ENCODE measurements at regions not wholly inside any gene's neighbourhood (a gene's known extent, or its start where the extent isn't known, plus 50 kb on each side); places are given as distances from the start of the nearest gene placed in this dataset.

DNA sequence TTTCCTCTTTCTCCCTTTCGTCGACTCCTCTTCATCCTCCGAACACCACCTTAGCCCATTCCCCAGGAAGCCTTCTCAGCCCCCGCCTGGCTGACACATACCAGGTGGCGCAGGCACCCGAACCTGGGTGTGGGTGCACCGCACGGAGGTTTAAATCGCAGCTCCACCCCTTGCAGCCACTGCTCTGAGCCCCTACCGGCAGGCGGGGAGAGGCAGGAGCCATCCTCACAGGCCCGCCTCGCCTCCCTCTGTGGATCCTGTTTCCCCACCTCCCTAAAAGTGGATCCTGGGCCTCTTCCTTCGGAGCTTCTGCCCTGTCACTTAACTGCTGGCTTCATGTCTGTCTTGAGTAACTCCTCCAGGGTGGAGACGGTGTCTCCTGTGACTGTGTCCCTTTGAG is 110.7 kb downstream of the OLFM1 start:
- DNase-seq: no peak

DNA sequence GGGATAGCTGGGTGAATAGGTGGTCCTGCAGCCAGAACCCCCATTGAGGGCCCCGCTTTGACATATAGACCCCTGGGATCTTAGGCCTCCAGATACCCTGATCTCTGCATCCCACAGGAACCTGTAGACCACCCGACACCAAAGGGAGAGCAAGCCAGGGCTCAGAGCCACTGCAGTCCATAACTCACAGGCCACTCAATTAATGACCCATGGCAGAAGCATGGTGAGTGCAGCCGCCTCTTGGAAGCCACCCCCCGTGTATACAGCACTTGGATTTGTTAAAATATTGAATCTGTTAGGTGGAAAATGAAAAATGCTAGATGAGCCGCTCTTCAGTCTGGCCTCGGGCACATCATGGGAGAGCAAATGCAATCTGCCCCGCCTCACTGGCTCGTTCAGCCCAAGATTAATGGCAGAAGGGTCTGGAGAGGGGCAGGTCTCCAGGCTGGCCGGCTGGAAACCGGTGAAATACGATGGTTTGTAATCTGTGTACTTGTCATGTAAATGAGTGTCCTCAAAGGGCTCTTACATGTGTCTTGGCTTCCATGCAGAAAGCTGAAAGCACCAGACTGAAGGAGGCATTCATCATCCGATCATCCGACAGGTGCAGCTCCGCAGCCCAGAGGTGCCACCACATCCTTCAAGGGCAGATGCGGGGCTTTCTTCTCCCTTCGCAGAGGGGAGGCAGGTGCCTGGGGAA is 111.3 kb downstream of the OLFM1 start:
- DNase-seq: no peak

DNA sequence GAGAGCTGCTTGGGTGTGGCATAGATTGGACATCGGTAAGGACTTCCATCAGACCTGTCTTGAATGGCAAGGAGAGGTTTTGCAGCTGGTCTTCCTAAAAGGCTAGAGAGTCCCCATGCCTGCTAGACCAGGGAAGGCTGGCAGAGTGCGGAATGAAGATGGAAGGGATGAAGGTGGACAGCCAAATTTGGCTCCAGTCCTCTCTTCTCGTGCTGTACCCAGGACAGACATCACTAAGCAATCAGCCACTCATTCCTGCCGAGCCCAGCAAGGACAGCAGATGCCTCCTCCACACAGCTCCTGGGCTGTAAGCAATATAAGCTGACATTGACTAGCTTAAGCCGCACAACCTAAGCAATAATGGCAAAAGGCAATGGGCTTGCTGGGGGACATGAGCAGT is 112.0 kb downstream of the OLFM1 start:
- no peak for DNase-seq

DNA sequence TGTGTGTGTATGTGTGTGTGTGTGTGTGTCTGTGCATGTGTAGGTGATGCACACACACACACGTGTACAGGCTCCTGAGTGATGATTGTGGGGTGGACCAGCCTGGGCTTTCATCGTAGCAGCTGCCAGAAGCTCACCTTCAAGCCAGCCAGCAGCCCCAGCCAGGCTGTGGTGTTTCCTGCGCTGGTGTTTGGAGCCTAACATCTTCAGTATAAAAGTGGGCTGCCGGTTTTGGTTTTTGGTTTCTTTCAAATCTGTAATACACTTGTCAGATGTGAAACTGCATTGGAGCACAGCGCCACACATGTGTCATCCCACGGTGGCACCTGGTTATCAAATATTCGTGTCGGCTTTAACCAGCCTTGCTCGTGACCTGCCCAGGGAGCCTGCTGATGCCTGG is 114.2 kb downstream of the OLFM1 start:
- DNase-seq: no peak

DNA sequence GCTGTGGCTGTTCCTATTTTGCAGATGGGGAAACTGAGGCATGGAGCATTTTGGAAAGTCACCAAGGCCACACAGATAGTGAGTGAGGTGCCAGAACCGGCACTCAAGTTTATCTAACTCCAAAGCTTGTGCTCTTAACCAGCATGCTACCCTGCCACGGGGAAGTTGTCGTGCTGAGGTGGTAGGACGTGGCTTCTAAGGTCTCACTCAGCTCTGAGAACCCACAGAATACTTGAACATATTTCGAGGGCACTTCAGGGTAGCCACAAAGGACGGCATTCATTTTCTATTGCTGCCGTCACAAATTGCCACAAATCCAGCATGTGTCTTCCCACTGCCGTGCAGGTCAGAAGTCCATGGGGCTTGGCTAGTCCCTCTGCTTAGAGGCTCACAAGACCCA is 116.7 kb downstream of the OLFM1 start:
- no peak for DNase-seq

DNA sequence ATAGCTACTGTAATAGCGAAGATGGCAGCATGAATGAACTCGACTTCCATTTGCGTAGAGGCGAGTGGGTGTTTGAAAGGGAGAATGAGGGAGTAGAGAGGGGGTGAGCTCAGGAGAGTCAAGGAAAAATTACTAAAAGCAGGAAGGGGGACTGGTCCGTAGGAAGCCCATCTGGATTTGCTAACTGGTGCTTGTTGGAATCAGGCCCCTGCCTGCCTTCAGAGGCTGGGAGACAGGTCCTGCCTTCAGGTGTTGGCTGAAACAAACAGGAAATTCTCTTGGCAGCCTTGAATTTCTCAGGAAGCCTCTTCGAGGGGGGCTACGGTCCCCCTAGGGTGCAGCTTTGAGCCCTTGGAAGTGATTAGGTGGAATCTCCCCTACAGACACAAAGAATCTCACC is 121.7 kb downstream of the OLFM1 start:
- DNase-seq: no peak

DNA sequence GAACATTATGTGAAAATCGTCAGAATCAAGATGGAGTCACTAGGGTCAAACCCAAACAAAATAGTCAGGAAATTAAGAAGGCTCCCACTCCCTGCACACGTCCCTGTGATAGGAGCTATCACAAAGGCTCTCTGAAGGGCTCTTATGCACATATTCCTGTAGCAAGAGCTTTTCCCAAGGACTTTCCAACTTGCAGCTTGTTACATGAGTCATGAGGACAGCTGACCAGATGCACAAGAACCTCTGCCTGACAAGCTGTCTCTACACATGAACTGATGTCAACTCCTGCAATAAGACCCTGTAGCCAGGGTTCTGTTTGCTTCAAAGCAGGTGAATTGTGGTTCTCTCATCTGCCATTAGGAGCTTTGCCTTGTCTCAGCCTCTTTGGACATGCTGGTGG is 122.4 kb downstream of the OLFM1 start:
- no peak for DNase-seq

DNA sequence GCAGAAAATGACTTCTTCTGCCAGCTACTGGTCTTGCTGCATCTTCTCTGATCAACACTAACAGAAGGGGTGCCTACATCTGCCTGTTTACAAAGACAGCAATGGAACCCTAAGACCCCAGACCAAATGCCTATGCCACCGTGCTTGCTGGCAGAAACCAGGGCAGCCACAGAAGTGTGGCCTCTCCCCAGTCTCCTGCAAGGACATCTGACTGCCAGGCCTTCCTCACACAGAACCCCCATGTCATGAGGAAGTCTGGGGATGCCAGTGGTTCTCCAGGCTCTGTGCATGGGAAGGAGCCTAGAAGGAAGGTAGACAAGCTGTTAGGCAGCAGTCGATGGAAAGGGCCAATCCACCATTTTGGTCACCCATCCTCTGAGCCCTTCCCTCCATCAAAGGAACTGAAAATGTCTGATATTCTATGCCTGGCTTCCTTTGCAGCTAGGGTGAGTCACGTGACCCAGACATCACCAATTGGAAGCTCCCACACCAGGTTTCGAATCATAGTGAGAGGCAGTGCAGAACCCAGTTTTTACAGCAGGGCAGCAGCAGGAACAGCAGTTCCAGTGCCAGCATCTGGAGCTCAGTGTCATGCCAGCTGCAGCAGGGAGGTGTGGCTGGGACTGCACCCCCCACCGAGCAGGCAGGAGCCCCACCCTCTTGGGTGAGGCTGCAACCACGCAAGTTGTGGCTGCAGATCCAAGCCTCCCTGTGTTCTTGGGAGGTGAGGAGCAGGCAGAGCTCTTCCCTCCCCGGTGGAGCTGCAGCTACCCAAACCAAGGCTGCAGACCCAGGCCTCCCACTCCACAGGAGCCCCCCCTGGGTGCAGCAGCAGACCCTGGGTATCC is 123.4 kb downstream of the OLFM1 start:
- no peak for DNase-seq

DNA sequence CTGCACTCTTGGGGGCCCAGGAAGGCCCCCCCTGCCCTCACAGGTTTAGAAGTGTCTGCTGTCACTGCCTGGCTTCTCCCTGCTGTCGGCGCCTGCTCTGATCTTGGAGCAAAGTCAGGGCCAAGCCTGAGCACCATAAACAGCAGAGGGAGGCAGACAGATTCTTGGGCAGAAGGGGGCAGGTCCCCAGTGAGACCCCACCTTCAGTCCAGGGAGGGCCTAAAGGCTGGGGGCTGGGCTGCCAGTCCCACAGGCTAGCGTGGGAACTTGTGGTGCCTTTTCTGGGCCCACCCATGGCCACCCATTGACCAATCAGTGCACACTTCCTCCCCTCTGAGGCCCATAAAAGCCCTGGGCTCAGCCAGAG is 124.0 kb downstream of the OLFM1 start:
- no peak for DNase-seq

DNA sequence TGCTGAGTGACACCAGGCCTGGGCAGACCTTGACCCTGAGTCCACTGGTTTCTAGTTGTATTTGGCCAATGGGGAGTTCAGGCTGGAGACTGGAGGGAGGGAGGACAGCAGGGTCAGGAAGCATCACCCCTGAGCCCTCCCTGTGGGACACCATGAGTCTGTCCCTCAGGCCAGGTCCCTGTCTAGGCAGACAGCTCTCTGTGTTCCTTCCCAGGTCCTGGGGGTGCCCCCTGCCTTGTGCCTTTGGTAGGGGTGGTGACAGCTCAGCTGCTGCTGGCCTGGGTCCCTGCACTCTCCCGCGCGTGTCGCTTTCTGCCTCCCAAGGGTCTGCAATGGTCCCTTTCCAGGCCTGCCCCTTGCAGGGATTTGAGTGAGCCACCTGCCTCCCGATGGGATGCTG is 125.5 kb downstream of the OLFM1 start:
- no peak for DNase-seq

DNA sequence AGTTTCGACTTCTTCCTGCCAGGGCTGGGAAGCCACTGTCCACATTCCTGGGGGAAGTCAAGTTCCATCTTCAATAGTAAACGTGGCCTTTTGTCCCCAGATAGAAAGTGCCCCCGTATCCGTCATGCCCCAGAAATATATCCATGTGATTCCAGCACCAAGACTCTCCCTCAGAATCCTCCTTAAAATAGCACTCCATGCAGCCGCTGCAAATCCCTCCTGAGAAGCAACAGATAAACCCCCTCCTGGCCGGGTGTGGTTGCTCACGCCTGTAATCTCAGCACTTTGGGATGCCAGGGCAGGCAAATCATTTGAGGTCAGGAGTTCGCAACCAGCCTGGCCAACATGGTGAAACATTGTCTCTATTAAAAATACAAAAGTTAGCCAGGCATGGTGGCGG is 126.1 kb downstream of the OLFM1 start:
- no peak for DNase-seq

DNA sequence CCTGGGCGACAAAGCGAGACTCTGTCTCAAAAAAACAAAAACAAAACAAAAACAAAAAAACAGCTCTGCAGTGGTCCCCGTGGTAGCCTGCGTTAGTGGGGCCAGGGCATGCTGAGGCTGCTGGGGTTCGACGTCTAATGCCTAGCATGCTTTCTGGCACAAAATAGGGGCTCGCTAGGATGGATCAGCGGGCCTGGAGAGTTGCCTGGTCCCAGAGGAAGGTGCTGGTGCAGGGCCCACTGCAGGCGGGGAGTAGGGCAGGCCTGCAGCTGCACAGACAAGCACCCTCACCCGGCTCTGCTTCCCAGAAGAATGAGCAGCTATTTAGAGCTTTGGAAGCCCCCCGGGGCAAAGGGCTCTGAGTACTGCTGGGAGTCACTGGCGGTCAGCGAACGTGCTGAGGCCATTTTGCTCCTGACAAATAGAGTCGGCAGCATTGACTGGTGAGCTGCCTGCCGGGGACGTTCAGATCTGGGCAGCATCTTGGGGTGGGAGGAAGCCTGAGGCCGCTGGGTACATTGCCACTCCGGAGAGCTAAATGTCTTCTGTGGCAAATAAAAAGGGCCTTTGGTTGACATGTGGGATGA is 126.7 kb downstream of the OLFM1 start:
- DNase-seq: no peak

DNA sequence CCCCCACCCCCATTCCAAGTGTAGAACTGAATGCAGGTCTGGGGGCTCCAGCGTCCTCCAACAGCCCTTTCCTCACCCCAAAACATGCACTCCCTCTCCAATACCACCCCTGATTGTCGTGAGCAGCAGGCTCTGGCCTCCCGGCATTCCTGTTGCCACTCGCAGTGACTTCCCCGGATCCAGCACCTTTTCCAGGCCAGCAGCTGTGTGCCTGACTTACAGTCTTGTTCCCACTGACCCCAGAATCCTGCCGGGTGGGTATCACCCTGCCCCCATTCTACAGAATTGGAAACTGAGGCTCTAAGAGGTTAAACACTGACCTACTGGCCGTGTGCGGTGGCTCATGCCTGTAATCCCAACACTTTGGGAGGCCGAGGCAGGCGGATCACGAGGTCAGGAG is 127.2 kb downstream of the OLFM1 start:
- DNase-seq: no peak

DNA sequence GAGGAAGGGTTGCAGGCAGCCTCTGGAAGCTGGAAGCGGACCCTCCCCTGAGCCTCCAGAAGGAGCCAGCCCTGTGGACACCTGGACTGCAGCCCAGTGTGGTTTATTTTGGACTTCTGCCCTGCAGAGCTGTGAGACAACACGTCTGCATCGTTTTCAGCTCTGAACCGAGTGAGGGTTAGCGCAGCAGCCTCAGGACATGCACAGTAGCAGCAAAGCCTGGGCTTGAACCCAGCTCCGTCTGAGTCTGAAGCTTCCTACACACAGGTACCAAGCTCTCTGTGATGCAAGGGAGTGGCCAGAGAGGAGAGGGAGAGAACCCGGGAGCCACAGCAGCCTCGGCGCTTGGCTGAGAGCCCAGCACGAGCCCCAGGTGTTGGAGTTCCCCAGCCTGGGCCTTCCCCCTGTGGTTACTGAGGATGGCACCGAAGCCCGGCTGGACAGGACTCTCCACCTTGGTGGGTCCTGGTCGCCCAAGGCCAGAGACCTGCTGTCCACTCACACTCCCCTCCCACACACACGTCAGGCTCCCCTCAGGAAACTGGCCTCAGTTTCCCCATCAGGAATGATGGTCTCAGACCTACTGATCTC is 128.2 kb downstream of the OLFM1 start:
- DNase-seq: no peak

DNA sequence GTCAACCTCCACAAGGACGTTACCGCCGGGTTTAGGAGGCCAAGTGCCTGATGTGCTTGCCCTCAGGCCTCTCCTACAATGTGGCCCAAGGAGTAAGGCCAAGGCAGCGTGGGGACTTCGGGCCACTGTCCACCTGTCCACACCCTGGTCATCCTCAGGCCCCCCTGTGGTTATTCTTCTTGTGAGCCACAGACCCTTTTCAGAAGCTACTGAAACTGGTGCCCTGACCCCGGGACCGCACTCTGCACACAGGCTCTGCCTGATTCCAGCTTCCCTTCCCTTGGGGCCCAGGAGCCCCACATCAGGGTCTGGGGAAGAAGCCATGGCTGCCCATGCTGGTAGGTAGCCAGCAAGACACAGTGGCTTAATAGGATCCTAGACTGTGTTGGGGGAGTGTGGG is 128.8 kb downstream of the OLFM1 start:
- DNase-seq: no peak

DNA sequence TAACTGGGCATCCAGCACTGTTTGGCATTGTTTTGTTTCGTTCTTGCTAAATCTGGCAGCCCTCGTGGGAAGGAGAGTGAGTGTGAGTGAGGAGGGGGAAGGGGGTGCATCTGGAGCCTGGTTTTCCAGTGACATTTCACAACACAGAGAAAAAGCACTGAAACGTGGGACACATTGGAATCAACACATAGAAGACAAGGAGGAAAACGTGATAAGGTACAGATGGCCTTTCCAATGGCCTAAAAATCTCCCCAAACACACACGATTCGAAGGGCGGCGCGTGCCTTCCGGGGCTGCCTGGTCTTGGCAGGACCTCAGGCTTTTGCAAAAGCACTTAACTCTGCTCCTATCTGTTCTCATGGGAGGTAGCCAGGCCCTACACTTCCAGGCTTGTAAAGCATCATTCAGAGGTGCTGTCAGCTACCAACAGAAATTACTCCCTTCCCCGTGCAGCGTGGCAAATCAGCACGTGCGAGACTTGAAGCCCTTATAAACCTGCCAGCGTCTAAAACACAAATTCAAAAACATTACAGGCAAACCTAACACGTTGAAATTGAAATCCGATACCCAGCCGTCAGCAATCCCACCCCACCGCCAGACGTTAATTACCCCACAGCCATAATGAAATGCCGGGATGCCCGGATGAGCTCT is 129.4 kb downstream of the OLFM1 start:
- no peak for DNase-seq

DNA sequence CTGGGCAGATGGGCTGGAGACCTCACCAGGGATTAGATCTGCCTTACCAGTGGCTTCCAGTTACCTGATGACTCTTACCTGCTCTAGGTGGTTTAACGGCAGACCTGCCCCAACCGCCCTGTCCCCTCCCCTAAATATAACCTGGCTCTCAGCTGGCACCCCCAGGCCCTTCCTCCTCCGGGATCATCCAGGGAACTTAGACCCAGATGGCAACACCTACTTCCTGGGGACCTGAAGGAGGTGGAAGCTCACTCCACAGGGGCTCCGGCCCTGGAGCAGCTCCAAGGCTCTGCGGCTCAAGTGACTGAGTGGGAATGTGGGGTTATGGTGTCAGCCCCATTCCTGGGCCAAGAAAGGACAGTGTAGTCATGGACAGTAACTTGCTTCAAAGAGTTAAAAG is 130.4 kb downstream of the OLFM1 start:
- DNase-seq: no peak

DNA sequence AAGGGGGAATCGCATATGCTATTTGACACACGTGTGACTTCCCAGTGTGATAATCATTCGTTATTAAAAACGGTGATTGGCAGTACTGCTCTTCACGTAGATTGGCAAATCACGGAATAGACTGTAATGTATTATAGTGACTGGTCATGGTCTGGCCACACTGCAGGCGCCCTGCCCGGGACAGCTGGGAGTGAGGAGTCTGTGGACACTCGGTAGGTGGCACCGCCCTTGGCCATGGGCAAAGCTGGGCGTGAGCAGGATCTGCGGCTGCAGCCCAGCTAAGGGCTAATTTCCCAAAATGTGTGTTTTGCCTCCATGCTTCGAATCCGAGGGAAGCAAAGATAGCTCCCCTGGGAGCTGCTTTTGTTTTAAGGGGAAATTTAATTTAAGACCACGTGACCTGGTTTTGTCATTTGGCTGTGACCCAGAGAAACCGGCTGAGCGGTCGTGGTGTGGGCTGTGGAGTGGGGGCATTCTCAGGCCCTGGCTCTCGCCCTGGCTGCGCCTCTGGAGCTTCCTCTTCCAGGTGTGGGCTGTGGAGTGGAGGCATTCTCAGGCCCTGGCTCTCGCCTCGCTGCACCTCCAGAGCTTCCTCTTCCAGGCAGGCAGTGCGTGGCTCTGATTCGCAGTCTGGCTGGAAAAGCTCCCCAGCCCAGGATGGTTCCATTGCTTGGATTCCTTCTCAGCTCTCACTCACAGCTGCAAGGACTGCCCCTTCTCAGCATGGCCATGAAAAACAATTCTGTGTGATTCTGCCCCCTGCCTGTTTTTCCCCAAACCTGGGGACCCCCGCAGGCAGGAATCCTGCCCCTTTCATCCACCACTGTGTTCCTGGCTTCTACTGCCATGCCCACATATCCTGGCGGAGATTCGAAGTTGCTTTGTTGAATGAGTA is 131.1 kb downstream of the OLFM1 start:
- no peak for DNase-seq

DNA sequence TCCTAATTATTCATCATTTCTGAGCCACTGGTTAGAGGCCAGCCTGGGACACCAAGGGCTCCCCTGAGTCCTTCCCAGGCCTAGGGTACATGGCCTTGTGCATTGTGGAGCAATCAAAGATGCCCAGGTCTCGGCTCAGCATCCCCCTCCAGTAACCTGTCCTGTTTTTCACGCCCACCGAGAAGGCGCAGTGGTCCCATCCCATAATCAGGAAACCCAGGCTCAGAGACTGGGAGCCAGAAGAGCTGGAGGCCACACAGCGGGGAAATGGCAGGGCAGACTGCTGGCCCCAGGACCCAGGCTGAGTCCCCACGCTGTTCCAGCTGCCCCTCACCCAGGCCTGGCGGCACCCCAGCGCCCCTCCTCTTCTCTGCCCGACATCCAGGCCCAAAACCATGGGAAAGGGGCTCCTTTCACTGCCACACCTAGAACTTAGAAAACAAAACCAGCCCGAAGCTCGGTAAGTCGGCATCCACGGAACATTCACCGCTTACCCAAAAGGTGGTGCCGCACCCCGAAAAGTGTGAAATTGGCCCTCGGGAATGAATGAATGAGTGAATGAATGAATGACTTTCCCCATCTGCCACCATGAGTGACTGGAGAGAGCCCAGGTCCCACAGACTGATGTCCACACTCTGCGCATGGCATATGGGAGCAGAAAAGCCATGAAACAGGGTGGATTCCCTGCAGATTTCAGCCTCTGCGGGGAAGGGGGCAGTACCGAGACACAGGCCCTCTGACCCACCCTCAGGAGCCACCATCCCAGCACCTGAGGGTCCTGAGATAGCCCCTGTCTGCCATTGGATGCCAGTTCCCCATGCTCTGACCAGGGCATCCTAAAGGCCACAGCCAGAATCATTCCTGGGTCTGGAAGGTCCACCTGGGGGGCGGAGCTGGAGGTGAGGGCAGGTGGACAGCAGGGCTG is 132.5 kb downstream of the OLFM1 start:
- DNase-seq: no peak

DNA sequence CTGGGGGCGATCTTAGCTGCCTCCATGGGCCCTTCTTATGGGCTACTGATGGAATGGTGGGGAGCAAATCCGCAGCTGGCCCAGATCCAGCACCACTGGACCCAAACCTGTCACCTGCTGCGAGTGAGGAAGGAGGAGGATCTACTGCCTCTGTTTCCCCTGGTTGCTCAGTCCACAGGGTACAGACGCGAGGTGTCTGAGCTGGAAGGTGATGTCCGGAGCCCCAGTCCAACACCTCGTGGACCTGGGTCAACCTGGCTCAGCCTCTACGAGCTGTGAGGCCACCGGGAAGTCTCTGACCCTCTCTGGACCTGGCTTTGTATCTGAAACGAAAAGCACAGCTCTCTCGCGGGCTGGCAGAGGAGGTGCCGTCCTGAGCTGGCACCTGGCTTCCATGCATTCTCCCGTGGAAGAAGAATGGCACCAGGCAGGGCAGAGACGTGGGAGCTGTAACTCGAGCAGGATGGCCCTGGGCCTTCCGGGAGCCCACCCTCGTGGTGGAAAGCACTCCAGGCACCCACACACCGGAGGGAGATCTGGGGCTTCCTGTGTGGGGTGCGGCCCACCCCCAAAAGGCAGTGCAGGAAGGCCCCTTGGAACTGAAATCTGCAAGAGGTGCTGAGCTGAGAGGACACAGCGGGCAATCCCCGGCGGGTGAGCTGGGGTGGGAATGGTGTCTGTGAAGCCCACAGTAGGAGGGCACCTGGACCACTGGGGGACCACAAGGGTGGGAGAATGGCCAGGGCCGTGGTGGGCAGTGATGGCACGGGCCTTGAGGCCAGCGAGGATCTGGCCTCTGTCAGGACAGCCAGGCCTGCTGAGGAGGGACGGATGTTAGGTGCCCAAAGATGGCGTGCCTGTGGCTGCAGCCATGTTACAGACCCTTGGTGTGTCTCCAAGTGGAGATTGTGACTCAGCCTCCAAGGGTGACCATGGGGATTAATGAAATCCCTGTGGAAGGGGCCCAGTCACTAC is 133.4 kb downstream of the OLFM1 start:
- no peak for DNase-seq

Data from EL (cell line).